PFSK-1 (cell line): ENCODE measurements at regions not wholly inside any gene's neighbourhood (a gene's known extent, or its start where the extent isn't known, plus 50 kb on each side); places are given as distances from the start of the nearest gene placed in this dataset.

Experiments used
- POLR2AphosphoS5 ChIP-seq: IDR thresholded peaks from 2 replicates; pipeline ENCODE4 v1.6.1; 2012; ENCODE audit warnings: low read depth, mild to moderate bottlenecking, control low read depth, low read length, moderate library complexity
- REST ChIP-seq, 2 experiments: IDR thresholded peaks; 2 replicates each; pipeline versions ENCODE4 v1.6.1 to v1.8.0; 2011 to 2012; ENCODE audit warnings: low read depth in 2 of 2, low read length in 2 of 2, control low read depth in 1 of 2, inconsistent platforms in 1 of 2, mild to moderate bottlenecking in 1 of 2, moderate library complexity in 1 of 2; ENCODE audit not compliant: insufficient read depth in 1 of 2
- TAF1 ChIP-seq: IDR thresholded peaks from 2 replicates; pipeline ENCODE4 v1.6.1; 2012; ENCODE audit warnings: low read length, control low read depth, borderline replicate concordance; ENCODE audit not compliant: insufficient read depth

- TF ChIP-seq POLR2AphosphoS5 (no peak), REST (IDR thresholded peaks at IDR 0.05; ENCODE audit: insufficient read depth in 1 of 2, low read depth in 2 of 2, low read length in 2 of 2) (no peak), TAF1 (no peak)
Observed at GRCh38 chr6:157770946-157771345, 52.1 kb upstream of the SNX9 start.
